HG03175 (cell line): ENCODE measurements at regions not wholly inside any gene's neighbourhood (a gene's known extent, or its start where the extent isn't known, plus 50 kb on each side); places are given as distances from the start of the nearest gene placed in this dataset.
"Not testable (repeated sequence)": the region's sequence is repeated elsewhere in the genome, so short reads cannot be mapped to it uniquely, and the experiment has no call there.

ENCODE experiments used
- ATAC-seq: cut with Tn5 transposase; IDR thresholded peaks from one replicate; pipeline ENCODE4 v1.9.1; 2021; ENCODE audit warnings: mild to moderate bottlenecking, moderate library complexity; ENCODE audit not compliant: unreplicated experiment

DNA sequence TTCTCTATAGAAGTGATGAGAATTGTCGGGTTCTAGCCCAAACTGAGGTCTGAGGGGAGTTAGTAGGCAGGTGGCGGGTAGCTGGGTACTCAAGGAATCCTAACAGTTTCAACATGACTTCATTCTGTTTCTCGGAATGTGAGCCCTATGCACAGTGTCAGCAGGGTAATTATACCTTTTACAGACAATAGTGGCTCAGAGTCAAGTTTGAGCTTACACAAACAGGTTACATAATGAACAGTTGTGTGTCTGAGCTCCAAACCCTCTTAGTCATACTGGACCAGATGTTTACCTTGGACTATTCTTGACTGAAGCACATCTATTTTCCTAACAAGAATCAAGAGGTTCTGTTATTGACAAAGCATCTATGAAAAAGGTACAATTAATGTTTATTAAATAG is 1066.7 kb upstream of the PCDH20 start:
- ATAC-seq, result no peak

DNA sequence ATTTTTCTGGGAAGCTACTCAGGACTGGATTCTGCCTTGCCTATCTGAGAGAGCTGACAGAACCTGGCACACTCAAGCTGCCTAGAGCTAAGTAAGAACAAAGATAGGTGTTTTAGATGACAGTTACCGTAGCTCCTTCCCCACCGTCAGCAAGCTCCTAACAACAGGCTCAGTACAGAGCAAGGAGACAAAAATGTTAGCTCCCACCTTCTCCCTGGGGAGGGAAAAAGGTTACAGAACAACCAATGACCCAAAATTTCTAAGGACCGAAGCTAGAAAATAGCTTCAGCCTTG is 1058.2 kb upstream of the PCDH20 start:
- no peak for ATAC-seq

DNA sequence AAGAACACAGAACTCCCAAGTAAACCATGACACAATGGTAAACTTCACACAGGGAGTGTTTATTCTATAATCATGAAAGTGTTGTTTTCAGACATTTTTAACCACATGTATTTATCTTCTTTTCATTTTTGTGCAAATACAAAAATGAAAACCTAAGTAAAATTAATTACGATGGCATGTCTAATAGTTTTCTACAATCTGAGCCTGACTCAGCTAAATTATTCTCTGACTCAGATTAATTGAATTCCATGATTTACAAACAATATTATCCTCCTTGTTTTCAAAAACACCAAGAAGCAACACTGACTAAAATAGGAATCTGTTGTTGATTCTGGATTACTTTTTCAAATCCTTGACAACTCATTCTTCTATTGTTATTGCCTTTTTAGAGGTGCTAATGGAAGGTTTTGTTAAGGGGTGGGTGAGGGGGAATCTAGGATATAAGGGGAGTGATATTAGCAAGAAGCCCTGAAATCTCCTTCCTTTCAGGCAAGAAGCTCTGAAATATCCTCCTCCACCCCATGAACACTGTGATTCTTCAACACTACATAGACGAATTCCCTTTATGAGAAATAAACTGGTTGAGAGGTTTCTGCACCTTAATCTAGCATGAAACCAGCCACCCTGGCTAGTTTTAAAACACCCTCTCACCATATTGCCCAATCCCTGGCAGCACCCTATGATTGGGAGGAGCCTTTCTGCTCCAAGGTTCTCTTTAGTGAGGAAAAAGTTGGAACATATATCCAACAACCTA is 1057.7 kb upstream of the PCDH20 start:
- no peak for ATAC-seq

DNA sequence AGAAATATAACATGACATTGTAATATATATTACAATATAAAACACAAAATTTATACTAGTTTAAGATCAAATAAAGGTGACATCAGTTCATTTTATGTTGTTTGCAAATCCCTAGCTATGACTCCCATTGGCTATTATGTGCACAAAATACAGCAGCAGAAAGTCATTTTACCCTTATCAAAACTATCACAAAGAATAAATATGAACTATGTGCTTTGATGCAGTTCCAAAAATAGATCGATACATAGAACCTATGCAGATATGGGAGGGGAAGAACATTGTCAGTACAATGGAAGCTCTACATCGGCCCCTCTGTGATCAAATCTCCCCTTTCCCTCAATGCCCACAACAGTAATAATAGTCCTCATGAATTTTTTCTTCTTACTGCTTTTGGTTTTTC is 1038.1 kb upstream of the PCDH20 start:
- no peak for ATAC-seq

DNA sequence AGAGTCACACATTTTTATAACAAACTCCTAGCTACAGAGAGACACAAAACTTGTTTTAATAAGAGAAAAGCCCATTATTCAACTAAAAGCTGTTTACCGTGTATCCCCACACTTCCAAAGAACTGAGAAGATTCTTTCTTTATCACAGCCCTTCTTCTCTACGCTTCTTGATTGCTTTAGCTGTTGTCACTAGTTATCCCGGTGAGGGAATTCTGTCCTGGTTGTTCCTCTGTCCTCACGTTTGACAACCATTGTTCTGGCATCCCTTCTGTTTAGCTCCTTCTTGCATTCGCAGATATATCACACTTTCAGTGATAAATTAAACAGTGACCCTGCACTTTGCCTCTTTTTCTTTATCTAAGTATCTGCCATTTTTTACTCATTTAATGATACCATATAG is 1035.1 kb upstream of the PCDH20 start:
- no peak for ATAC-seq

DNA sequence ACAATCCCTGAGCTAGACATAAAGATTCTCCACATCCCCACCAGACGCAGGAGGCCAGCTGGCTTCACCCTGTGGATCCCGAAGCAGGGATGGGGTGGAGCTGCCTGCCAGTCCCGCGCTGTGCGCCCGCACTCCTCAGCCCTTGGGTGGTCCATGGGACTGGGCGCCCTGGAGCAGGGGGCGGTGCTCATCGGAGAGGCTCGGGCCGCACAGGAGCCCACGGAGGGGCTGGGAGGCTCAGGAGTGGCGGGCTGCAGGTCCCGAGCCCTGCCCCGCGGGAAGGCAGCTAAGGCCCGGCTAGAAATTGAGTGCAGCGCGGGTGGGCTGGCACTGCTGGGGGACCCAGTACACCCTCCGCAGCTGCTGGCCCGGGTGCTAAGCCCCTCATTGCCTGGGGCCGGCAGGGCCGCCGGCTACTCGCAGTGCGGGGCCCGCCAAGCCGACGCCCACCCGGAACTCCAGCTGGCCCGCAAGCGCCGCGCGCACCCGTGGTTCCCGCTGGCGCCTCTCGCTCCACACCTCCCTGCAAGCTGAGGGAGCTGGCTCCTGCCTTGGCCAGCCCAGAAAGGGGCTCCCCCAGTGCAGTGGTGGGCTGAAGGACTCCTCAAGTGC is 1032.2 kb upstream of the PCDH20 start:
- ATAC-seq, result not testable (repeated sequence)

DNA sequence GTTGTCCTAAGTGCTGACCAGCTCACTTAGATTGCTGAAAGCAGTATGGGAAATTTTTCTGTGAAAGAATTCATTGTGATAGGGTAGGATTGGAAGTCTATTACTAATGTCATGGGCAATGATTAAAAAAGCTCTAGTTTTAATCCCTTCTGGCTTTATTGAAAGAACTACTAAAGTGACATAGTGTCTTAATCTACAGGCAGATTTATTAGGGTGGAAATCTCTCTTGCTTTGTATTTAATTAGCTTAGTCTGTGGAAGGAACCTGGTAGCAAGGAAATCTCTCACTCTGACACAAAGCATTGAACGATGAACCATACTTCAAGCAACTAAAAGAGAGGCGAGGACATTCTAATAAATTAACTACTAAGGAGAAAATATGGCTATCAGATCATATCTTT is 1029.2 kb upstream of the PCDH20 start:
- no peak for ATAC-seq

DNA sequence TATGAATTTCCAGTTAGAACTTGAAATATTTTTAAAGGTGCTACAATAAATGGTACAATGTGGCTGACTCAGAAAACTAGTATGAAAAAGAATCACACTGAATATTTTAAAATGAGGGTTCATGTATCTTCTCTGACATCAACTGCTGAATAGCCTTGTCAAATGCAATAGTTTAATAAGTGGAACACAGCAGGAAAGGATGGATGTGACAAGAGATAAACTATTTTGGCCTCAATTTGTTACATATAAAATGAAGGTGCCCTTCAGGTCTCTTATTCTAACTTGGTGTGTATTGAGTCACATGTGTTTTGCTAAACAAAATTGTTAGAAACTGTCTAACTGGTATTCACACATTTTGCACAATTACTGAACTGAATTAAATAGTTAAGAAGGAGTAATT is 1018.4 kb upstream of the PCDH20 start:
- ATAC-seq, result no peak

DNA sequence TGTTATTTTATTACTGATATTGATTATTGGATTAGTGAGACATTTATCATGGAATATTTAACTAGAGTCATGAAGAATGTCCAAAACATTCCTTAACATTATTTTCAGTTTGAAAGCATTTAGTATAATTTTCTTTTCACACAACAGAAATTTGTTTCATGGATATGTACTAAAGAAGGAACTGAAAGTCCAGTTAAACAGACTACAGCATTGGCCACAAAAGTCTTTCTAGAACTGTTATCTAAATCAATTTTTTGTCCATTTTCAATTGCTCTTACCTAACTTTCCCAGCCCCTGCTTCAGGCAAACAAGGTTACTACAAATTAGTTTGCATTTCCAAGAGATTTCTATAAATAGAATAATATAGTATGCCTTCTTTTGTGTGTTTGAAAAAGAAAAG is 1018.0 kb upstream of the PCDH20 start:
- no peak for ATAC-seq

DNA sequence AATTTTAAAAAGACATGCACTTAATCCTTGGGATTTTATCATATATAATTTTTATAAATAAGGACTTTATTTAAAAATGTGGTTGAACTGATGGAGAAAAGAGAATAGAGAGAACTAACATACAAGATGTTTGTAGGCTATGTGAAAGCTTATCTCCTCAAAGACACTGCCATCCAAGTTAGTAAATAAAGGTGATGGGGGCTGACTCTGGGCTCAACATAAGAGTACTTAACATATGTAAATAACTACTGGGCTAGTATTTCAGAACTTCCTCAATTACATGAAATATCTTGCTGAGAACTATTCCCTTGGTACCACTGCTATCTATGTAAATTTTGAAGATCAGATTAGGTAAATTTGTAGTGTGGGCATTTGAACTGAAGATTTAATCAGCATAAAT is 1017.3 kb upstream of the PCDH20 start:
- ATAC-seq, result no peak

DNA sequence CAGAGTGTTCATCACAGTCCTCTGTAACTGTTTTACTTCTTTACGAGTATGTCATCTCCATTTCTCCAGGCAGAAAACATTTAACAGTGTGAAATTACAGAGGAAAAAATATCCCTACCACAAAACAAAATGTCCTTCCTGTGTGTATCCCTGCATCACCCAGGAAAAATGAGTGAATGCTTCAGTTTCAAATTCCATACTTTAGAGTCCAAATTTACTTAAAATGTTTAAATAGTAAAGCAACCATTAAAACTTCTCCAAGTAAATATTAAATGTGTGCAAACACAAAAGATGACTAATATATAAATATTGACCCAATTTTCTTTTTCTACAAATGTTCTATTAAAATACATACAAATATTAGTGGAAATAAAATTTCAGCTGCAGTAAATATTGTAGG is 1016.6 kb upstream of the PCDH20 start:
- ATAC-seq, result no peak

DNA sequence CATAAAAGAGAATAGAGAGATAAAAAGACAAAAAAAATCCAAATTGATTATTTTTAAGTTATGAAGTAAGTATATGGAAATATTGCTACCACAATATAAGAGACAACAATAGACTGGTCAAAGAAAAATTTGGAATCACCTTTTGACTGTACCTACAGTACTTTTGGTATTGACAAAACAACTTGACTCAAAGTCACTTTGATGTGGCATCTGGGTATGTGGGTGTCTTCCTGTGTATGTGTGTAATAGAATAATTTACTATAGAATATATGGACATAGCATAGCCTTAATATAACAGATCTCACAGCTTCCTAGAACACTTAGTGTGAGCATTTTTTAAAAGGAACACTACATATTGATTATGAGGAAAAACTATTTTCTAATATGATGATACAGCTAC is 1016.2 kb upstream of the PCDH20 start:
- ATAC-seq, result no peak

DNA sequence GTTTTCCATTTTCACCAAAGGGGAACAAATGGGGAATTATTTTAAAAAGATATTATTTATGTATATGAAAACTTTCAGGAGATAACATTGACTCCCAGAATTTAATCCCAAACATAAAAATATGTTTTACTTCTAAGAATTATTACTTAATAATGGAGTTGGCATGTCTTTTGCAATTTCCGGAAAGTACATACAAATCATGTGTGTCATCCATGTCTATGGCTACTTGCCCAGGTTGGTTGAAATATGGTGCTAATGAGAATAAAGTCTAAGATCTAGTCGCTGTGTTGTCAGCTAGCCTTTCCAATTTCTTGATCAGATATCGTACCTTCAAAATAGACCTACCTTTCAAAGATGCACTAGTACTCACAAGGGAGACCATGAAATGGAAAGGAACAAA is 1003.2 kb upstream of the PCDH20 start:
- no peak for ATAC-seq

DNA sequence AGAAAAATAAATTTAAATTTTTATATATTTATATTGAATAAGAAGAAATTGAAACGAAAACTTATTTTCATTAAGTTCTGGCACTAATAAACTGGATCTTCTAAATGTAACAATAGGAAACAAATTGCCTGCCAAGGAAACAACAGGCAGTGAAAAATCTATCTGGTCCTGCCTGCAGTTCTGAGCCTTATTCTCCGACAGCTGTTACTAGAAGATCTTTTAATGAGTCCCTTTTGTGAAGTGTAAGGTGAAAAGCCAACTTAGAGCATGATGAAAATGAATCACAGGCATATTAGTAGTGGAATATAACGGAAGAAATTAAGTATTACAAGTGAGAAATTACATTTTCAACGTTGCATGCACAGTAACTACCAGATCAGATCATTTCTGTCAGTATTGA is 1002.7 kb upstream of the PCDH20 start:
- no peak for ATAC-seq

DNA sequence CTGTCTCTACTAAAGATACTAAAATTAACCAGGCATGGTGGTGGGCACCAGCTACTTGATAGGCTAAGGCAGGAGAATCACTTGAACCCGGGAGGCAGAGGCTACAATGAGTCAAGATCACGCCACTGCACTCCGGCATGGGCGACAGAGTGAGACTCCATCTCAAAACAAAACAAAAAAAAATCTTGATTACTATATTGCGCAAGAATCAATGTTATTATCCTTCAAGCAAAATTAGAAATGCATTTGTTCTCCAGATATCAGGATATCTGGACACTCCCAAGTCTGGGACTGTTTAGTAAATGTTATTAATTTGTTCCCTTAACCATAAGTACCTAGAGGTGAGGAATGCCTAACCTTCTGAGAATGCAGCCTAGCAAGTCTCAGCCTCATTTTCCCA is 992.2 kb upstream of the PCDH20 start:
- ATAC-seq, result no peak

DNA sequence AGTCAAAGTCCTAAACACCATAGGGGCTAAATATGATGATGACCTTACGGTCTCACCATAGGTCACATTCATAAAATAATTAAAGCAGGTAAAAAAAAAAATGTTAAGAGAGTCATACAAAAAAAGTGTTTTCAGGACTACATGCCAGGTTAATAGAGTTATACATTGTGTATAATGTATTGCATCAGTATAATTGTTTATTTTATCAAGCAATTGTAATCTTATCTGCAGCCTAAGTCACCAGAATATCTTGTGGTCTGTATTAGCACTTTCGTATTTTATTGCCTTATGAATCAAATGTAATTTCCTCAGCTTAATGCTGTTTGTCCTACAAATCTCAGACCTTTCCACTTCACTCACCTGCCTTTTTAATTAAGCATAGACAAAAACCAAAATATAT is 972.9 kb upstream of the PCDH20 start:
- no peak for ATAC-seq

DNA sequence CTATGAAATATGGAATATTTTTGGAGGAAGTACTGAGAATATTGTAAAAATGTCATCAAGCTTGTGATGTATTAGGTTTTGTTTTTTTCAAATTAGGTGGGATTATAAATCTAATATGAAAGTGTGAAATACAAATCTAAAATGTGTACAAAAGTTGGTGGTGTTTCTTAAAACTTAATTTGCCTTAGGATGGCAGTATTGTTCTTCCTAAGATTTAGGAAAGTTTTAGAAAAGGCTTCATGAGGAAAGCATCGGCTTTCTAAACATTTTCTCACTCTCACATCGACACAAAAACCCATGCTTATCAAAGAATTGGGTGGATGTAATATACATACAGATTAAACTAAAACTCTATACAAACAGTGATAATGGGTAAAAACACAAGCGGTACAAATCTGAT is 972.0 kb upstream of the PCDH20 start:
- ATAC-seq, result no peak

DNA sequence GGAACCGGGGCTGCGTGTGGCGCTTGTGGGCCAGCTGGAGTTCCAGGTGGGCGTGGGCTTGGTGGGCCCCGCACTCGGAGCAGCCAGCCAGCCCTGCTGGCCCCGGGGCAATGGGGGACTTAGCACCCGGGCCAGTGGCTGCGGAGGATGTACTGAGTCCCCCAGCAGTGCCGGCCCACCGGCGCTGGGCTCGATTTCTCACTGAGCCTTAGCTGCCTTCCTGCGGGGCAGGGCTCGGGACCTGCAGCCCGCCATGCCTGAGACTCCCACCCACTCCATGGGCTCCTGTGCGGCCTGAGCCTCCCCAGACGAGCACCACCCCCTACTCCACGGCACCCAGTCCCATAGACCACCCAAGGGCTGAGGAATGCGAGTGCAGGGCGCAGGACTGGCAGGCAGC is 963.6 kb upstream of the PCDH20 start:
- not testable (repeated sequence) for ATAC-seq

DNA sequence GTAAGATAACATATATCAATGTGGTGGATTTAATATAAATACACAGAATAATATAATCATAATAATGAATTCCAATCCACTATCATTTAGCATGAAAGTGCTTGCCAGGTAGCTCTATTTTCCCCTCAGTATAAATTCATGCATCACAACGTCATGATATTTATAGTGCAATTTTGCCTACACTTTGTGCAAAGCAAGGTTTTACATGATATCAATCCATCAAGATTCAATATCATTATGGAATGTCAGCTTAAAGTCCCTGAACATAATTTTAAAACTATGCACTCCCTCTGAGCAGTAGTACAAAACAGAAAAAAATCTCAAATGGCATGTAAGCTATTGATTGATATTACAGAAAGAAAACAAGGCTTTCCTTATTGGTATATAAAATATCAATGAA is 962.2 kb upstream of the PCDH20 start:
- ATAC-seq, result no peak

DNA sequence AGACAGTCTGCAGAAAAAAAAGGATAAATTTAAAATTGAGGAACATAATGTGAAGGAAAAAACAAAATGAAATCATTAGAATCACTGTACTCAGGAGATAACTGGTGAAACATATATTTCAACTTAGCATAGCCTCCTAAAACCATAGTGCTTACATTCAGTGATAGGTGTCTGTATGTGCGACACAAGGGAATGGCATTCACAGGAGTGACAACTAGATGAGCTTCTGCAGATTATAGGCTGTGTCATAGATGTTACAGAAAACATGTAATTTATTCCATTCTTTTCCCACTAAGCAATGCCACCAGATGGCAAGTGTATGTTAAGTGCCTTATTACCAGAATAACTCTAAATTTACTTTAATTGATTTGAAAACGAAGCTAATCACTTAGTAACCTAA is 960.0 kb upstream of the PCDH20 start:
- ATAC-seq, result no peak

DNA sequence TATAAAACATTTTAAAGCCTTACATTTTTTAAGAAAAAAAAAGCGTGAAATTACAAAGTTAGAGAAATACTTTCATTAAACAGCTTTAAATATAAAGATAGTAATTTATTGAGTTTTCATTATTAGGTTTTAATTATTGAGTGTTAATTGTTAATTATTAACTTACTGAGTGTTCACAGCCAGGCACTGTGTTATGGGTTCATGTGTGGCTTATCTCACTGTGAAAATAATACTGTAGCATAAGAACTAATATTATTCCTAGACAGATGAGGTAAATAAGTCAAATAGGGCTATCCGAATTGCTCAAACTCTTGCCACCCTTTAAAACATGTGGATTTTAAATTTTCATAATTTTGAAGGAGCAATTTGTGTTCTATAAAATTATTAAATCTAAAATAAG is 956.1 kb upstream of the PCDH20 start:
- no peak for ATAC-seq

DNA sequence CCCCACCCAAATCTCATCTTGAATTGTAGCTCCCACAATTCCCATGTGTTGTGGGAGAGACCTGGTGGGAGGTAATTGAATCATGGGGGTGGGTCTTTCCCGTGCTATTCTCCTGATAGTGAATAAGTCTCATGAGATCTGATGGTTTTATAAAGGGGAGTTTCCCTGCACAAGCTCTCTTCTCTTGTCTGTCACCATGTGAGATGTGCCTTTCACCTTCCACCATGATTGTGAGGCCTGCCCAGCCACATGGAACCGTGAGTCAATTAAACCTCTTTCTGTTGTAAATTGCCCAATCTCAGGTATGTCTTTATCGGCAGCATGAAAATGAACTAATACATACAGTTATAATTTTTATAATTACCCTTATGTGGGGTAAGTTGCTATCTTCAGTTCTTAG is 952.3 kb upstream of the PCDH20 start:
- not testable (repeated sequence) for ATAC-seq

DNA sequence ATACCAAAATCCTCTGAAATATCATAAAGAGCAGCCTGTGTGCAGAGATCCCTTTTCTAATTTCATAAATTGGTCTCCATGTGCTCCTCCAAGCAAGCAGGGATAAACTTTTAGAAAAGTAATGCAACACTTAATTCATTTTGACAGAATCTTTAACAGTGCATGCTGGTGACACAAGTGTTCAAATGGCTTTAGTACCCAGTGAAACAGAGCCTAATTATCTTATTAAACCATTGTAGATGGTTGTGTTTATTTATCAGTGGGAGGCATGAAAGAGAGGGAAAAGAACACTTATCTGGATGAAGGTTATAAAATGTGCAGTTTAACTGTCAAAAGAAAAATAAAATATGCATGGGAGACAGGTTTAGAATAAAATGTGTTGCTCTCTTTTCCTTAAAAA is 945.0 kb upstream of the PCDH20 start:
- no peak for ATAC-seq
